ENCODE measurements at regions not wholly inside any gene's neighbourhood (a gene's known extent, or its start where the extent isn't known, plus 50 kb on each side); places are given as distances from the start of the nearest gene placed in this dataset.

GRCh38 chr9:2465516-2465915 lies 156.1 kb upstream of the VLDLR start:
- DNase-seq (ENCODE audit: low read depth), result no peak
- ChIA-PET CTCF (interaction anchor here (1.5 kb wide), 1 partner anchor 11 kb away, joined by 3 read pairs; no protein-coding TSS in a partner anchor), POLR2A (no interaction called here)
- Histone ChIP-seq H3K27me3 (ENCODE audit: control insufficient read depth, insufficient read depth, low read length) (no peaks in the 10 kb centered on the region), H3K36me3 (ENCODE audit: control insufficient read depth, insufficient read depth, low read length) (no peaks in the 10 kb centered on the region), H3K4me3 (ENCODE audit: low read depth, low read length) (no peak overlapping the region)
- no peak for TF ChIP-seq CTCF (IDR thresholded peaks at IDR 0.05; ENCODE audit: insufficient read depth, low read depth, low read length)

- ChIA-PET POLR2A (no interaction called here), CTCF (interaction anchor here (1.5 kb wide), 1 partner anchor 10 kb away, joined by 3 read pairs; no protein-coding TSS in a partner anchor)
- DNase-seq (ENCODE audit: low read depth), result no peak
- Histone ChIP-seq H3K36me3 (ENCODE audit: control insufficient read depth, insufficient read depth, low read length) (no peaks in the 10 kb centered on the region), H3K4me3 (ENCODE audit: low read depth, low read length) (no peak overlapping the region), H3K27me3 (ENCODE audit: control insufficient read depth, insufficient read depth, low read length) (no peaks in the 10 kb centered on the region)
- no peak for TF ChIP-seq CTCF (IDR thresholded peaks at IDR 0.05; ENCODE audit: insufficient read depth, low read depth, low read length)
Measured at GRCh38 chr9:2465921-2466460, 155.6 kb upstream of the VLDLR start.

GRCh38 chr9:2466703-2467102 lies 154.9 kb upstream of the VLDLR start:
- DNase-seq (ENCODE audit: low read depth), result no peak
- CTCF ChIA-PET, result interaction anchor here (1.5 kb wide), 1 partner anchor 9 kb away, joined by 3 read pairs; no protein-coding TSS in a partner anchor
- Histone ChIP-seq H3K27me3 (ENCODE audit: control insufficient read depth, insufficient read depth, low read length) (no peaks in the 10 kb centered on the region), H3K4me3 (ENCODE audit: low read depth, low read length) (no peak overlapping the region), H3K36me3 (ENCODE audit: control insufficient read depth, insufficient read depth, low read length) (no peaks in the 10 kb centered on the region)
- POLR2A ChIA-PET, result no interaction called here
- no peak for TF ChIP-seq CTCF (IDR thresholded peaks at IDR 0.05; ENCODE audit: insufficient read depth, low read depth, low read length)

- DNase-seq (ENCODE audit: low read depth), result no peak
Measured at GRCh38 chr9:2469681-2470221, 151.8 kb upstream of the VLDLR start.

More at GRCh38 chr9:2469681-2470221, 151.8 kb upstream of the VLDLR start:
- Histone ChIP-seq H3K27me3 (ENCODE audit: control insufficient read depth, insufficient read depth, low read length) (no peaks in the 10 kb centered on the region), H3K36me3 (ENCODE audit: control insufficient read depth, insufficient read depth, low read length) (no peaks in the 10 kb centered on the region), H3K4me3 (ENCODE audit: low read depth, low read length) (no peak overlapping the region)
- ChIA-PET POLR2A (interaction anchor here (0.5 kb wide), 1 partner anchor 312 kb away, joined by 19 read pairs; no protein-coding TSS in a partner anchor), CTCF (interaction anchor here (0.7 to 1.4 kb wide), 4 partner anchors 9 to 259 kb away, joined by 3 to 5 read pairs (median 3); no protein-coding TSS in a partner anchor)
- no peak for TF ChIP-seq CTCF (IDR thresholded peaks at IDR 0.05; ENCODE audit: insufficient read depth, low read depth, low read length)
